ENCODE measurements at regions not wholly inside any gene's neighbourhood (a gene's known extent, or its start where the extent isn't known, plus 50 kb on each side); places are given as distances from the start of the nearest gene placed in this dataset.

GRCh38 chr15:26073430-26074333 is 210.6 kb upstream of the ATP10A start:
- H3K4me3 ChIP-seq: no peak overlapping the region
- intact Hi-C loops (cut with DNase I; ENCODE audit: low total_unique reads): no loop called here
- H3K27me3 ChIP-seq: peaks cover 0 to 6% of the 10 kb centered on the region in 2 donors
- DNase-seq: no peak
- no peaks in the 10 kb centered on the region for H3K9me3 ChIP-seq
- H3K27ac ChIP-seq: no peak overlapping the region
- no peaks in the 10 kb centered on the region for H3K36me3 ChIP-seq
- H3K4me1 ChIP-seq: no peaks in the 10 kb centered on the region
- TF ChIP-seq CTCF (IDR thresholded peaks at IDR 0.05): no peak

- Histone ChIP-seq H3K4me3 (no peak overlapping the region), H3K27ac (no peak overlapping the region), H3K27me3 (peaks cover 0 to 6% of the 10 kb centered on the region in 2 donors), H3K36me3 (no peaks in the 10 kb centered on the region), H3K4me1 (peaks cover 0 to 5% (median 0%) of the 10 kb centered on the region in 4 donors), H3K9me3 (no peaks in the 10 kb centered on the region)
- no peak for TF ChIP-seq CTCF (IDR thresholded peaks at IDR 0.05)
- intact Hi-C loops (cut with DNase I; ENCODE audit: low total_unique reads): no loop called here
- DNase-seq: no peak
Measured at GRCh38 chr15:26070095-26070532, 207.0 kb upstream of the ATP10A start.

DNA sequence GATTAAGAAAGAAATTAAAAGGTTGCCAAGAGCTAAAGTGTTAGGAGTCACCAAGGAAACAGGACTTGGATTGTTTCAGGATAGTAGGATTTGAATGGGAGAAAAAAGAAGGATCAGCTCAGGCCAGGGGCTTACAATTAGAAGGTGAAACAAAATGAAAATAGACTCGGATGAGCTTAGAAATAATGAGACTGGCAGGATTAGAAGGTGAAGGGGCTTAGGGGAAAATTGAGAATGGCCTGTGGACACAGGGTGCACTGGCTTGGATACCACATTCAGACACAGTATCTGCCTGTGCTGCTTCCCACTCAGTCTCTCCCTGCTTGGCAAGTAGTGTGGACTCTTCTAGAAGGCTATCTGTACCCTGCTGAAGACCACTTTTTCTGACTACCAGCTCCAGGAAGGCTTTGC is 206.1 kb upstream of the ATP10A start:
- intact Hi-C loops (cut with DNase I; ENCODE audit: low total_unique reads): loop anchor here (10.0 kb wide), 1 partner anchor 46 kb away; no protein-coding TSS in a partner anchor
- H3K4me1 ChIP-seq: peaks cover 0 to 5% (median 0%) of the 10 kb centered on the region in 4 donors
- peaks cover 0 to 6% of the 10 kb centered on the region in 2 donors for H3K27me3 ChIP-seq
- DNase-seq: no peak
- no peaks in the 10 kb centered on the region for H3K9me3 ChIP-seq
- no peak for TF ChIP-seq CTCF (IDR thresholded peaks at IDR 0.05)
- no peak overlapping the region for H3K4me3 ChIP-seq
- H3K36me3 ChIP-seq: no peaks in the 10 kb centered on the region
- H3K27ac ChIP-seq: no peak overlapping the region

GRCh38 chr15:26066896-26067295 is 203.8 kb upstream of the ATP10A start:
- H3K27ac ChIP-seq: no peak overlapping the region
- H3K36me3 ChIP-seq: no peaks in the 10 kb centered on the region
- no peak for DNase-seq
- peaks cover 0 to 1% of the 10 kb centered on the region in 2 donors for H3K27me3 ChIP-seq
- intact Hi-C loops (cut with DNase I; ENCODE audit: low total_unique reads): loop anchor here (10.0 kb wide), 1 partner anchor 48 kb away; no protein-coding TSS in a partner anchor
- no peak overlapping the region for H3K4me3 ChIP-seq
- no peaks in the 10 kb centered on the region for H3K9me3 ChIP-seq
- peaks cover 0 to 5% (median 0%) of the 10 kb centered on the region in 4 donors for H3K4me1 ChIP-seq
- TF ChIP-seq CTCF (IDR thresholded peaks at IDR 0.05): no peak

GRCh38 chr15:26065723-26066122 is 202.6 kb upstream of the ATP10A start:
- no peak for TF ChIP-seq CTCF (IDR thresholded peaks at IDR 0.05)
- H3K9me3 ChIP-seq: no peaks in the 10 kb centered on the region
- no peaks in the 10 kb centered on the region for H3K36me3 ChIP-seq
- DNase-seq: no peak
- intact Hi-C loops (cut with DNase I; ENCODE audit: low total_unique reads): loop anchor here (10.0 kb wide), 1 partner anchor 49 kb away; no protein-coding TSS in a partner anchor
- H3K4me1 ChIP-seq: peaks cover 0 to 5% (median 0%) of the 10 kb centered on the region in 4 donors
- H3K27me3 ChIP-seq: no peaks in the 10 kb centered on the region
- no peak overlapping the region for H3K4me3 ChIP-seq
- H3K27ac ChIP-seq: no peak overlapping the region
